HS-27A (cell line): ENCODE measurements at regions not wholly inside any gene's neighbourhood (a gene's known extent, or its start where the extent isn't known, plus 50 kb on each side); places are given as distances from the start of the nearest gene placed in this dataset.

Experiments
- DNase-seq: peaks from one replicate; pipeline ENCODE4 v3.0.0-alpha.2; 2012; ENCODE audit warnings: low read depth, missing footprints

- DNase-seq = no peak
Measured at GRCh38 chr22:27682437-27682836, 119.1 kb downstream of the MN1 start.

DNA sequence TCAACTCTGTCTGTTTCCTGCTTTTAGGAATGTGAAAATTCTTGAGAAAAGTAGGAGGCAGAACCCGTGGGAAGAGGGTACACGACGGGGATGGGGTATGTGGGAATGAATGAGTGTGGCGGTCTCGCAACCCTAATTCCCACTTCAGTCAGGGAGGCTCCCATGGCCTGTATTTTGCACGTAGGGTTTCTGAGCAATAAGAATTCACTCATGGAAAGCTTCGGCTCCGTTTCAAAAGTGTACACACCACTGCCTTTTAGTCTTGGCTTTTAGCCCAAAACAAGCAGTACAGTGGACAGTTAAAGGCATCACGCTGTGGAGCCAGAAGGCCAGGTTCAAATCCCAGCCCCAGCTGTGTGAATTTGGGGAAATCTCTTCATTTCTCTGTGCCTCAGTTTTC is 116.7 kb downstream of the MN1 start:
- no peak for DNase-seq

DNA sequence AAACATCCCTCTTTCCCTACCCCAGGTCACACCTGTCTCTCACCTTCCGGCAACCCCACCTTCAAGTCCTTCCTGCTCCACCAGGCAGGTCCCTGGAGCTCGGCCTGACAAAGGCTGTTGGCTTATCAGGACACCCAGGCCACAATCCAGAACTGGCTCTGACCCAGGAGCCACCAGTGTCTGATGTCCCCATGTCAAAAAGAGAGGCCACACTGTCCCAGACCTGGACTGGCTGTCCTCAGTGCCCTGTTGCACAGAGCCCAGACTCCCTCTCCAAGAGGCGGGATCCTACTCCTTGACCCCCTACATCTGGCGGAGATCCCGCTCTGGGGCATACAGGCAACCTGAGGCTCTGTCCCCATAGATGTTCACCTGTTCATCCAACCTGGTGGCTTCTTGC is 116.0 kb downstream of the MN1 start:
- DNase-seq = no peak

- DNase-seq = no peak
Measured at GRCh38 chr22:27685970-27686369, 115.6 kb downstream of the MN1 start.

GRCh38 chr22:27686534-27686933 is 115.0 kb downstream of the MN1 start:
- no peak for DNase-seq

DNA sequence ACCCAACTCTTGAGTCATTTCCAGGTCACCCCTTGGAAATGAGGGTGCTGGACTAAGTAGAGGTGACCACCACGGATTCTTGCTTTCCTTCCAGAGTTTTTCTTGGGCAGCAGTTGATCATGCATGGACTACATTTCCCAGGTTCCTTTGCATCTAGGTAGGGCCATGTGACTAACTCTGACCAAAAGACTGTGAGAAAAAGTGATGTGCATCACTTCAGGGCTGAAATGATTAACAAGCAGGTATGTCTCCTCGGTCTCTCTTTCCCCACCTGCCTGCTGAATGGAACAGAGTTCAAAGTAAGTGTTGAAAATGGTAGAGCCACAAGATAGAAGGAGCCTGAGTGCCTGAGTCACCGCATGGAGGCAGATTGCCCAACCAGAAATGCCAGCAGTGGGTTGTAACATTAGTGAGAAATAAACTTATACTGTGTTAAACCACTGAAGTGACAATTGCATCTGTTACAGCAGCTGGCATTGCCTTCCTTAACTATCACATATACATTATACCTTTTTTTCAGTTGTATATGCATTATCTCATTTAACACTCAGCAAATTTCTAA is 113.5 kb downstream of the MN1 start:
- no peak for DNase-seq

- no peak for DNase-seq
Measured at GRCh38 chr22:27689664-27690063, 111.9 kb downstream of the MN1 start.

DNA sequence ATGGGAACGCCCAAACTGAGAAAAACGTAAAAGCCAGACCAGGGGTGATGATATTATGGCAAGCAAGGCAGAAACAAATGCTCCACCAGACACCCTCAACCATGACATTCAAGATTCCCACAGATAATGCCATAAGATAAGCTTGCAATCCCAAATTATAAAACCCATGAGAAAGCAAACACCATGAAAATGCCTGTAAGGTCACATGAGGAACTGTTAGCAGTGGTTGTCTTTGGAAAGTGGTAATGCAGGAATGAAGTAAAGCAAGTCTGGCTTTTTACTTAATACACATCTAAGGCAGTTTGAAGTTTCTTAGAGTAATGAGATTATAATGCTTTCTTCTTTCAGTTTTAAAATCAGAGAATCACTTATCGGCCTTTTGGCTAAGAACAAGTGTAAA is 111.0 kb downstream of the MN1 start:
- no peak for DNase-seq

DNA sequence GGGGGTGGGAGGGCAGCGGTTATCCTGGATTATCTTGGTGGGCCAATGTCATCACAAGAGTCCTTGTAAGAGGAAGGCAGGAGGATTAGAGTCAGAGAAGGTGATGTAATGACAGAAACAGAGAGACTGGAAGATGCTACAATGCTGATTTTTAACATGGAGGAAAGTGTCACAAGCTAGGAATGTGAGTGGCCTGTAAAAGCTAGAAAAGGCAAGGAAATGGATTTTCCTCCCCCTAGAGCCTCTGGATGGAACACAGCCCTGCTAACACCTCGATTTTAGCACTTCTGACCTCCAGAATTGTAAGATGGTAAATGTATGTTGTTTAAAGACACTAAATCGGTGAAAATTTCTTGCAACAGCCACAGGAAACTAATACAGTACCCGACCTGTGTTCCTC is 109.3 kb downstream of the MN1 start:
- no peak for DNase-seq

DNA sequence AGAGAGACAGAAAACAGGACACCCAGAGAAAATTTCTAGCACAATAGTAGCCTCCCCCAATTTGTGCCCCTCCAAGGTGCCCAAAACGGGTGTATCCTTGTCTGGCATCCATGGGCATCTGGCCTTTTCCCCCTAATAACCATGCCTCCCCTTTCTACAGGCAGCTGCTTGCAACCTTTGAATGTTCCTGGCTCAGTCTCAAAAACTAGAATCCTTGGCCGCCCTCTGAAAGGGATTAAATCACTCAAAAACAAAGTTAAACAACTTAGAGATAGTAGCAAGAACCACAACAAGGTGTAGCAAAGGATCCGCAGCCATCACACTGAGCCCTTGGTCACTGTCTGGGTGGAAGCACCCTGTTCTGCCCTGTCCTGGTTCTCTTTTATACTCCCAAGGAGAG is 105.6 kb downstream of the MN1 start:
- no peak for DNase-seq

- no peak for DNase-seq
Measured at GRCh38 chr22:27697888-27698287, 103.7 kb downstream of the MN1 start.
